ENCODE measurements at regions not wholly inside any gene's neighbourhood (a gene's known extent, or its start where the extent isn't known, plus 50 kb on each side); places are given as distances from the start of the nearest gene placed in this dataset.

GRCh38 chr1:181295217-181295616 is 188.1 kb upstream of the CACNA1E start:
- peaks cover 6% of the 10 kb centered on the region for H3K27me3 ChIP-seq (ENCODE audit: control insufficient read depth, extremely low read depth, insufficient read depth, low read length)
- no peak overlapping the region for H3K4me3 ChIP-seq (ENCODE audit: control insufficient read depth in 2 of 3, extremely low read depth in 1 of 3, insufficient read depth in 2 of 3, low read depth in 1 of 3, low read length in 3 of 3)
- no peak overlapping the region for H2AFZ ChIP-seq (ENCODE audit: control insufficient read depth, low read length)
- H4K20me1 ChIP-seq (ENCODE audit: control insufficient read depth, extremely low read depth, insufficient read depth, low read length), result no peaks in the 10 kb centered on the region
- dilution Hi-C loops (cut with MboI; ENCODE audit: extremely low pct_ligation_motif_present, low sequenced_read_pairs), result no loop called here
- DNase-seq (ENCODE audit: low read depth, low spot score) (no peak), FAIRE-seq (no peak)
- H3K36me3 ChIP-seq (ENCODE audit: control insufficient read depth in 2 of 2, extremely low read depth in 1 of 2, insufficient read depth in 2 of 2, low read length in 2 of 2), result no peaks in the 10 kb centered on the region
- no peaks in the 10 kb centered on the region for H3K4me1 ChIP-seq (ENCODE audit: control insufficient read depth, extremely low read depth, insufficient read depth, low read length)
- no peak overlapping the region for H3K9ac ChIP-seq (ENCODE audit: control insufficient read depth, extremely low read depth, insufficient read depth, low read length)
- no peak overlapping the region for H3K27ac ChIP-seq (ENCODE audit: control insufficient read depth, insufficient read depth, low read length)
- H3K9me1 ChIP-seq (ENCODE audit: control insufficient read depth, extremely low read depth, insufficient read depth, low read length), result no peaks in the 10 kb centered on the region
- TF ChIP-seq, protein P1, sequence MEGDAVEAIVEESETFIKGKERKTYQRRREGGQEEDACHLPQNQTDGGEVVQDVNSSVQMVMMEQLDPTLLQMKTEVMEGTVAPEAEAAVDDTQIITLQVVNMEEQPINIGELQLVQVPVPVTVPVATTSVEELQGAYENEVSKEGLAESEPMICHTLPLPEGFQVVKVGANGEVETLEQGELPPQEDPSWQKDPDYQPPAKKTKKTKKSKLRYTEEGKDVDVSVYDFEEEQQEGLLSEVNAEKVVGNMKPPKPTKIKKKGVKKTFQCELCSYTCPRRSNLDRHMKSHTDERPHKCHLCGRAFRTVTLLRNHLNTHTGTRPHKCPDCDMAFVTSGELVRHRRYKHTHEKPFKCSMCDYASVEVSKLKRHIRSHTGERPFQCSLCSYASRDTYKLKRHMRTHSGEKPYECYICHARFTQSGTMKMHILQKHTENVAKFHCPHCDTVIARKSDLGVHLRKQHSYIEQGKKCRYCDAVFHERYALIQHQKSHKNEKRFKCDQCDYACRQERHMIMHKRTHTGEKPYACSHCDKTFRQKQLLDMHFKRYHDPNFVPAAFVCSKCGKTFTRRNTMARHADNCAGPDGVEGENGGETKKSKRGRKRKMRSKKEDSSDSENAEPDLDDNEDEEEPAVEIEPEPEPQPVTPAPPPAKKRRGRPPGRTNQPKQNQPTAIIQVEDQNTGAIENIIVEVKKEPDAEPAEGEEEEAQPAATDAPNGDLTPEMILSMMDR (optimal IDR thresholded peaks at IDR 0.05 in 1 of 3, IDR thresholded peaks at IDR 0.05 in 1 of 3, conservative IDR thresholded peaks at IDR 0.05 in 1 of 3; ENCODE audit: extremely low read depth in 1 of 3, insufficient read depth in 2 of 3, low read length in 3 of 3), result no peak
- TF ChIP-seq EZH2 (IDR thresholded peaks at IDR 0.05; ENCODE audit: low read length), result no peak
- H3K4me2 ChIP-seq (ENCODE audit: control insufficient read depth, extremely low read depth, insufficient read depth, low read depth, low read length), result no peak overlapping the region
- no peaks in the 10 kb centered on the region for H3K79me2 ChIP-seq (ENCODE audit: control insufficient read depth, insufficient read depth, low read length)
- H3K9me3 ChIP-seq (ENCODE audit: control insufficient read depth, low read depth, low read length), result no peaks in the 10 kb centered on the region

GRCh38 chr1:181296180-181296579 is 187.1 kb upstream of the CACNA1E start:
- Histone ChIP-seq H3K4me2 (ENCODE audit: control insufficient read depth, extremely low read depth, insufficient read depth, low read depth, low read length) (no peak overlapping the region), H3K4me3 (ENCODE audit: control insufficient read depth in 2 of 3, extremely low read depth in 1 of 3, insufficient read depth in 2 of 3, low read depth in 1 of 3, low read length in 3 of 3) (no peak overlapping the region), H3K4me1 (ENCODE audit: control insufficient read depth, extremely low read depth, insufficient read depth, low read length) (no peaks in the 10 kb centered on the region), H3K27ac (ENCODE audit: control insufficient read depth, insufficient read depth, low read length) (no peak overlapping the region), H3K36me3 (ENCODE audit: control insufficient read depth in 2 of 2, extremely low read depth in 1 of 2, insufficient read depth in 2 of 2, low read length in 2 of 2) (no peaks in the 10 kb centered on the region), H4K20me1 (ENCODE audit: control insufficient read depth, extremely low read depth, insufficient read depth, low read length) (no peaks in the 10 kb centered on the region), H3K27me3 (ENCODE audit: control insufficient read depth, extremely low read depth, insufficient read depth, low read length) (peaks cover 6% of the 10 kb centered on the region), H3K79me2 (ENCODE audit: control insufficient read depth, insufficient read depth, low read length) (no peaks in the 10 kb centered on the region), H3K9me1 (ENCODE audit: control insufficient read depth, extremely low read depth, insufficient read depth, low read length) (no peaks in the 10 kb centered on the region), H3K9me3 (ENCODE audit: control insufficient read depth, low read depth, low read length) (no peaks in the 10 kb centered on the region), H3K9ac (ENCODE audit: control insufficient read depth, extremely low read depth, insufficient read depth, low read length) (no peak overlapping the region), H2AFZ (ENCODE audit: control insufficient read depth, low read length) (no peak overlapping the region)
- no peak for TF ChIP-seq EZH2 (IDR thresholded peaks at IDR 0.05; ENCODE audit: low read length)
- TF ChIP-seq, protein P1 (optimal IDR thresholded peaks at IDR 0.05 in 1 of 3, IDR thresholded peaks at IDR 0.05 in 1 of 3, conservative IDR thresholded peaks at IDR 0.05 in 1 of 3; ENCODE audit: extremely low read depth in 1 of 3, insufficient read depth in 2 of 3, low read length in 3 of 3), result no peak
- dilution Hi-C loops (cut with MboI; ENCODE audit: extremely low pct_ligation_motif_present, low sequenced_read_pairs), result no loop called here
- no peak for FAIRE-seq
- DNase-seq (ENCODE audit: low read depth, low spot score), result no peak
